VCaP (cell line): ENCODE measurements at regions not wholly inside any gene's neighbourhood (a gene's known extent, or its start where the extent isn't known, plus 50 kb on each side); places are given as distances from the start of the nearest gene placed in this dataset.
A peak's percentile ranks its signal among the peaks of the same experiment; 100 is the strongest.

Experiments used
- H3K27ac ChIP-seq: fragments of 450-650 bp; 2 replicates; pipeline ENCODE4 v1.5.1; 2017
- TF ChIP-seq, protein P1 (sequence below): fragments of 450-650 bp; conservative IDR thresholded peaks from 2 replicates; pipeline ENCODE4 v1.5.1; 2017; ENCODE audit warnings: mild to moderate bottlenecking, moderate library complexity

GRCh38 chr11:41917900-41918299 is 458.4 kb upstream of the LRRC4C start:
- TF ChIP-seq, protein P1, sequence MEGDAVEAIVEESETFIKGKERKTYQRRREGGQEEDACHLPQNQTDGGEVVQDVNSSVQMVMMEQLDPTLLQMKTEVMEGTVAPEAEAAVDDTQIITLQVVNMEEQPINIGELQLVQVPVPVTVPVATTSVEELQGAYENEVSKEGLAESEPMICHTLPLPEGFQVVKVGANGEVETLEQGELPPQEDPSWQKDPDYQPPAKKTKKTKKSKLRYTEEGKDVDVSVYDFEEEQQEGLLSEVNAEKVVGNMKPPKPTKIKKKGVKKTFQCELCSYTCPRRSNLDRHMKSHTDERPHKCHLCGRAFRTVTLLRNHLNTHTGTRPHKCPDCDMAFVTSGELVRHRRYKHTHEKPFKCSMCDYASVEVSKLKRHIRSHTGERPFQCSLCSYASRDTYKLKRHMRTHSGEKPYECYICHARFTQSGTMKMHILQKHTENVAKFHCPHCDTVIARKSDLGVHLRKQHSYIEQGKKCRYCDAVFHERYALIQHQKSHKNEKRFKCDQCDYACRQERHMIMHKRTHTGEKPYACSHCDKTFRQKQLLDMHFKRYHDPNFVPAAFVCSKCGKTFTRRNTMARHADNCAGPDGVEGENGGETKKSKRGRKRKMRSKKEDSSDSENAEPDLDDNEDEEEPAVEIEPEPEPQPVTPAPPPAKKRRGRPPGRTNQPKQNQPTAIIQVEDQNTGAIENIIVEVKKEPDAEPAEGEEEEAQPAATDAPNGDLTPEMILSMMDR: no peak
- H3K27ac ChIP-seq: no peak overlapping the region

DNA sequence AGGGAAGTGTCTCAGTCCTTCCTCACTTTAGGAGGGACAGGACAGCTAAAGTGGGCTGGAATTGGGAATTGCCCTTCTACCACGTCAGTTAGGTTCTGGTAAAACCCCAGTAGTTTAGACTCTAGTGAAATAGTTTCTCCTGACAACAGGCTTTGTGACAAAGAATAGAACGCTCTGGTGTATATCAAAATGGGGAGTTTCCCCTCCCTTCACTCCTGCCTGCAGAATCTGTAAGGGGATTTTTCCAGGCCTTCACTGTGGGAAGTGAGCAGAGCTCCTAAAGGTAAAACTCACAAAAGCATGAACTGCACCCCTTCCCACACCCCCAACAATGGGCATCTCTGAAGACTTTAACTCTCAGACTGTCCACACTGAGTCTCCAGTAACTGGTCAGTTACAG is 460.9 kb upstream of the LRRC4C start:
- H3K27ac ChIP-seq: no peak overlapping the region
- TF ChIP-seq, protein P1: no peak

GRCh38 chr11:41921746-41922390 is 462.4 kb upstream of the LRRC4C start:
- H3K27ac ChIP-seq: no peak overlapping the region
- TF ChIP-seq, protein P1: no peak

- TF ChIP-seq, protein P1: no peak
- no peak overlapping the region for H3K27ac ChIP-seq
Observed at GRCh38 chr11:41926339-41926738, 466.9 kb upstream of the LRRC4C start.

GRCh38 chr11:41935241-41935640 is 475.8 kb upstream of the LRRC4C start:
- TF ChIP-seq, protein P1: no peak
- H3K27ac ChIP-seq: peak overlapping the region; percentile 55

- H3K27ac ChIP-seq: no peak overlapping the region
- TF ChIP-seq, protein P1: no peak
Observed at GRCh38 chr11:41935795-41936194, 476.3 kb upstream of the LRRC4C start.

DNA sequence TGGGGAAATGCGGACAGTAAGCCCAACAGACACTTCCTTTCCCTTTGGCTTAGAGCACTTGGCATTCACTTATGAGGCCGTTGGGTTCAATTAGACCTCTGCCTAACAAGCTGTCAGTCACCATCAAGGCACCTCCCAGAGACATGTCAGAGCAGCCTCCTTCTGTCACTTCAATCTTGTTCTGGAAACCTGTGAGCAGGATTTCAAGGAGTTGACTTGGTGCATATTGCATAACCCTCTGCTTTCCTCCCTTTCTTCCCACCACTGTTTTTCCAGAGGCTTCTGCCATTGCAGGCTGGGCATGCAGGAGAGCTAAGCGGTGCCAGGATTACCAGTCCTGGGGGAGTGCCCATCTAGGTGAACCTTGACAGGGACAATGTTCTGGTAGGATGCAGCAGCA is 484.2 kb upstream of the LRRC4C start:
- H3K27ac ChIP-seq: no peak overlapping the region
- TF ChIP-seq, protein P1: no peak
